ENCODE measurements at regions not wholly inside any gene's neighbourhood (a gene's known extent, or its start where the extent isn't known, plus 50 kb on each side); places are given as distances from the start of the nearest gene placed in this dataset.

GRCh38 chr2:139963863-139964355 is 1183.7 kb upstream of the NXPH2 start:
- Histone ChIP-seq H3K27me3 (ENCODE audit: control insufficient read depth, insufficient read depth, low read length) (no peaks in the 10 kb centered on the region), H3K4me3 (ENCODE audit: low read depth, low read length) (no peak overlapping the region), H3K36me3 (ENCODE audit: control insufficient read depth, insufficient read depth, low read length) (no peaks in the 10 kb centered on the region)
- ChIA-PET POLR2A (no interaction called here), CTCF (no interaction called here)
- no peak for DNase-seq (ENCODE audit: low read depth)
- TF ChIP-seq CTCF (IDR thresholded peaks at IDR 0.05; ENCODE audit: insufficient read depth, low read depth, low read length), result no peak

GRCh38 chr2:139949242-139949972 is 1169.2 kb upstream of the NXPH2 start:
- POLR2A ChIA-PET, result no interaction called here
- CTCF ChIA-PET, result no interaction called here
- no peak overlapping the region for H3K4me3 ChIP-seq (ENCODE audit: low read depth, low read length)
- no peak for TF ChIP-seq CTCF (IDR thresholded peaks at IDR 0.05; ENCODE audit: insufficient read depth, low read depth, low read length)
- H3K27me3 ChIP-seq (ENCODE audit: control insufficient read depth, insufficient read depth, low read length), result no peaks in the 10 kb centered on the region
- H3K36me3 ChIP-seq (ENCODE audit: control insufficient read depth, insufficient read depth, low read length), result no peaks in the 10 kb centered on the region
- no peak for DNase-seq (ENCODE audit: low read depth)

GRCh38 chr2:139946690-139947089 is 1166.5 kb upstream of the NXPH2 start:
- H3K27me3 ChIP-seq (ENCODE audit: control insufficient read depth, insufficient read depth, low read length), result no peaks in the 10 kb centered on the region
- no peaks in the 10 kb centered on the region for H3K36me3 ChIP-seq (ENCODE audit: control insufficient read depth, insufficient read depth, low read length)
- ChIA-PET POLR2A (no interaction called here), CTCF (no interaction called here)
- no peak for DNase-seq (ENCODE audit: low read depth)
- no peak overlapping the region for H3K4me3 ChIP-seq (ENCODE audit: low read depth, low read length)
- no peak for TF ChIP-seq CTCF (IDR thresholded peaks at IDR 0.05; ENCODE audit: insufficient read depth, low read depth, low read length)

- DNase-seq (ENCODE audit: low read depth), result no peak
- POLR2A ChIA-PET, result no interaction called here
These were observed 1160.5 kb upstream of the NXPH2 start for GRCh38 chr2:139940686-139941085.

GRCh38 chr2:139925903-139926302 is 1145.7 kb upstream of the NXPH2 start:
- no peak for DNase-seq (ENCODE audit: low read depth)
- POLR2A ChIA-PET, result no interaction called here
- CTCF ChIA-PET, result interaction anchor here (0.6 kb wide), 1 partner anchor 11 kb away, joined by 3 read pairs; no protein-coding TSS in a partner anchor
- no peaks in the 10 kb centered on the region for H3K36me3 ChIP-seq (ENCODE audit: control insufficient read depth, insufficient read depth, low read length)
- H3K27me3 ChIP-seq (ENCODE audit: control insufficient read depth, insufficient read depth, low read length), result no peaks in the 10 kb centered on the region
- no peak for TF ChIP-seq CTCF (IDR thresholded peaks at IDR 0.05; ENCODE audit: insufficient read depth, low read depth, low read length)
- H3K4me3 ChIP-seq (ENCODE audit: low read depth, low read length), result no peak overlapping the region

More at GRCh38 chr2:139940686-139941085, 1160.5 kb upstream of the NXPH2 start:
- TF ChIP-seq CTCF (IDR thresholded peaks at IDR 0.05; ENCODE audit: insufficient read depth, low read depth, low read length), result no peak
- Histone ChIP-seq H3K4me3 (ENCODE audit: low read depth, low read length) (no peak overlapping the region), H3K27me3 (ENCODE audit: control insufficient read depth, insufficient read depth, low read length) (no peaks in the 10 kb centered on the region), H3K36me3 (ENCODE audit: control insufficient read depth, insufficient read depth, low read length) (no peaks in the 10 kb centered on the region)
- CTCF ChIA-PET, result no interaction called here

Data from BJ (cell line).